NCI-H524 (cell line): ENCODE measurements at regions not wholly inside any gene's neighbourhood (a gene's known extent, or its start where the extent isn't known, plus 50 kb on each side); places are given as distances from the start of the nearest gene placed in this dataset.
"Not testable (repeated sequence)": the region's sequence is repeated elsewhere in the genome, so short reads cannot be mapped to it uniquely, and the experiment has no call there.

Experiments used
- DNase-seq, 2 experiments: peaks; one replicate each; lab custom pipeline; 2025; lab: John Stamatoyannopoulos, UW

GRCh38 chr21:9745457-9746108 lies 775.8 kb upstream of the TPTE start:
- DNase-seq, result not testable (repeated sequence)

GRCh38 chr21:9746311-9746710 lies 775.1 kb upstream of the TPTE start:
- not testable (repeated sequence) for DNase-seq

GRCh38 chr21:9746831-9747606 lies 774.4 kb upstream of the TPTE start:
- DNase-seq, result not testable (repeated sequence)

GRCh38 chr21:9747870-9748269 lies 773.5 kb upstream of the TPTE start:
- not testable (repeated sequence) for DNase-seq

GRCh38 chr21:9748451-9748850 lies 772.9 kb upstream of the TPTE start:
- not testable (repeated sequence) for DNase-seq

- not testable (repeated sequence) for DNase-seq
These were observed 771.6 kb upstream of the TPTE start for GRCh38 chr21:9749741-9750230.

- no peak for DNase-seq
These were observed 770.9 kb upstream of the TPTE start for GRCh38 chr21:9750341-9751086.

GRCh38 chr21:9751087-9751585 lies 770.2 kb upstream of the TPTE start:
- not testable (repeated sequence) for DNase-seq

- DNase-seq, result not testable (repeated sequence)
These were observed 769.4 kb upstream of the TPTE start for GRCh38 chr21:9752028-9752427.

- DNase-seq, result not testable (repeated sequence)
These were observed 767.9 kb upstream of the TPTE start for GRCh38 chr21:9753441-9753840.

- DNase-seq, result no peak
These were observed 767.4 kb upstream of the TPTE start for GRCh38 chr21:9753943-9754342.

GRCh38 chr21:9754434-9754833 lies 766.9 kb upstream of the TPTE start:
- not testable (repeated sequence) for DNase-seq

GRCh38 chr21:9755611-9756010 lies 765.8 kb upstream of the TPTE start:
- no peak for DNase-seq

GRCh38 chr21:9756677-9757076 lies 764.7 kb upstream of the TPTE start:
- no peak for DNase-seq

- not testable (repeated sequence) for DNase-seq
These were observed 764.3 kb upstream of the TPTE start for GRCh38 chr21:9757118-9757517.

- DNase-seq, result not testable (repeated sequence)
These were observed 763.8 kb upstream of the TPTE start for GRCh38 chr21:9757572-9757971.

- no peak for DNase-seq
These were observed 763.2 kb upstream of the TPTE start for GRCh38 chr21:9758141-9758540.

GRCh38 chr21:9758888-9759287 lies 762.5 kb upstream of the TPTE start:
- DNase-seq, result no peak

- DNase-seq, result no peak
These were observed 761.4 kb upstream of the TPTE start for GRCh38 chr21:9759972-9760371.

- no peak for DNase-seq
These were observed 760.8 kb upstream of the TPTE start for GRCh38 chr21:9760398-9761074.

GRCh38 chr21:9763306-9763705 lies 758.1 kb upstream of the TPTE start:
- no peak for DNase-seq

GRCh38 chr21:9763807-9764206 lies 757.6 kb upstream of the TPTE start:
- DNase-seq, result no peak
